ENCODE measurements at regions not wholly inside any gene's neighbourhood (a gene's known extent, or its start where the extent isn't known, plus 50 kb on each side); places are given as distances from the start of the nearest gene placed in this dataset.

DNA sequence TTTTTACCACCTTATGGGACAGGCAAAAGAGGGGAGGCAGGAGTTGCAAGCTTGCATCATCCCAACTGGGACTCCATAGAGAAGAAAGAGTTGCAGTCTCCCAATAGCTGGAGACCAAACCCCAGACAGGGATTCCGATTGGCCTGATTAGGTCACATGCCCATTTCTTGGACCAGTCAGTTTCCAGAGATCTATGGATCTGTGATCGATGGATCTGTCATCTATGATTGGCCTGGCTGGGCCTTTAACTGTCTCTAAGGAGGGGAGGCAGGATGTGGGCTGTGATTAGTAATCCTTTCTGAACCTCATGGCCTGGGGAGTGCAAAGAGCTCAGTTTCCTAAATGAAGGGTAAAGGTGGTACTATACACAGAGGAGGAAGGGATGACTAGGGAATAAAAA lies 252.1 kb downstream of the MATN1 start:
- TF ChIP-seq, protein P1, sequence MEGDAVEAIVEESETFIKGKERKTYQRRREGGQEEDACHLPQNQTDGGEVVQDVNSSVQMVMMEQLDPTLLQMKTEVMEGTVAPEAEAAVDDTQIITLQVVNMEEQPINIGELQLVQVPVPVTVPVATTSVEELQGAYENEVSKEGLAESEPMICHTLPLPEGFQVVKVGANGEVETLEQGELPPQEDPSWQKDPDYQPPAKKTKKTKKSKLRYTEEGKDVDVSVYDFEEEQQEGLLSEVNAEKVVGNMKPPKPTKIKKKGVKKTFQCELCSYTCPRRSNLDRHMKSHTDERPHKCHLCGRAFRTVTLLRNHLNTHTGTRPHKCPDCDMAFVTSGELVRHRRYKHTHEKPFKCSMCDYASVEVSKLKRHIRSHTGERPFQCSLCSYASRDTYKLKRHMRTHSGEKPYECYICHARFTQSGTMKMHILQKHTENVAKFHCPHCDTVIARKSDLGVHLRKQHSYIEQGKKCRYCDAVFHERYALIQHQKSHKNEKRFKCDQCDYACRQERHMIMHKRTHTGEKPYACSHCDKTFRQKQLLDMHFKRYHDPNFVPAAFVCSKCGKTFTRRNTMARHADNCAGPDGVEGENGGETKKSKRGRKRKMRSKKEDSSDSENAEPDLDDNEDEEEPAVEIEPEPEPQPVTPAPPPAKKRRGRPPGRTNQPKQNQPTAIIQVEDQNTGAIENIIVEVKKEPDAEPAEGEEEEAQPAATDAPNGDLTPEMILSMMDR (conservative IDR thresholded peaks at IDR 0.05; ENCODE audit: low read length), result no peak
- no peak for TF ChIP-seq EZH2phosphoT487 (IDR thresholded peaks at IDR 0.05; ENCODE audit: borderline replicate concordance)
- no peaks in the 10 kb centered on the region for H3K9me2 ChIP-seq (replicated peaks; ENCODE audit: low read depth, low read length)
- no peak overlapping the region for H3K4me3 ChIP-seq (ENCODE audit: low read length, poor library complexity, severe bottlenecking)
- H3K9me3 ChIP-seq (ENCODE audit: insufficient read depth, low read depth, low read length), result no peaks in the 10 kb centered on the region
- no peak overlapping the region for H3K9ac ChIP-seq (ENCODE audit: low read depth, low read length, poor library complexity, severe bottlenecking)
- H3K36me3 ChIP-seq (ENCODE audit: insufficient read depth, low read length), result no peaks in the 10 kb centered on the region
- no peaks in the 10 kb centered on the region for H3K27me3 ChIP-seq (ENCODE audit: insufficient read depth, low read length, poor library complexity, severe bottlenecking)
- no peak overlapping the region for H3K4me2 ChIP-seq (ENCODE audit: low read depth, low read length, poor library complexity, severe bottlenecking)
- no peaks in the 10 kb centered on the region for H3K4me1 ChIP-seq (ENCODE audit: insufficient read depth, low read length, poor library complexity, severe bottlenecking)
- no peaks in the 10 kb centered on the region for H3F3A ChIP-seq (ENCODE audit: low read depth)
- no peaks in the 10 kb centered on the region for H3K79me2 ChIP-seq (ENCODE audit: insufficient read depth, low read length)
- no peaks in the 10 kb centered on the region for H4K20me1 ChIP-seq (ENCODE audit: insufficient read depth, low read length, poor library complexity, severe bottlenecking)
- no peak overlapping the region for H2AFZ ChIP-seq (ENCODE audit: low read length)

DNA sequence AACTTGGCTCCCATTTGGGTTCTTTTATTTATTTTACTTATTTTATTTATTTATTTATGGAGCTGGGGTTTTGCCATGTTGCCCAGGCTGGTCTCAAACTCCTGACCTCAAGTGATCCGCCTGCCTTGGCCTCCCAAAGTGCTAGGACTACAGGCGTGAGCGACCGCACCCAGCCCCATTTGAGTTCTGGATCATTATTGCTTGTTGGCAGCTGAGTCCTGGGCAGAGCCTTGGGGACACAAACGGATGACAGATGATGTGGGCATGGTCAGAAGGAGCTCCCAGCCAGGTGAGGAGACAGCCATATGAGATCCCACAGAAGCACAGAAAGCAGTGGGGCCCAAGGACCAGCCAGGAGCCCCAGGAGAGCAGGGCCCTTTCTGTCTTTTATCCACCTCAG lies 254.0 kb downstream of the MATN1 start:
- Histone ChIP-seq H3K36me3 (ENCODE audit: insufficient read depth, low read length) (no peaks in the 10 kb centered on the region), H3K4me2 (ENCODE audit: low read depth, low read length, poor library complexity, severe bottlenecking) (no peak overlapping the region), H3K79me2 (ENCODE audit: insufficient read depth, low read length) (no peaks in the 10 kb centered on the region), H3K9ac (ENCODE audit: low read depth, low read length, poor library complexity, severe bottlenecking) (no peak overlapping the region), H3K27me3 (ENCODE audit: insufficient read depth, low read length, poor library complexity, severe bottlenecking) (no peaks in the 10 kb centered on the region), H2AFZ (ENCODE audit: low read length) (no peak overlapping the region), H3K9me3 (ENCODE audit: insufficient read depth, low read depth, low read length) (no peaks in the 10 kb centered on the region; the same call in 1 of the 2 replicates), H4K20me1 (ENCODE audit: insufficient read depth, low read length, poor library complexity, severe bottlenecking) (no peaks in the 10 kb centered on the region), H3K4me3 (ENCODE audit: low read length, poor library complexity, severe bottlenecking) (no peak overlapping the region), H3K9me2 (replicated peaks; ENCODE audit: low read depth, low read length) (no peaks in the 10 kb centered on the region), H3K4me1 (ENCODE audit: insufficient read depth, low read length, poor library complexity, severe bottlenecking) (no peaks in the 10 kb centered on the region), H3F3A (ENCODE audit: low read depth) (no peaks in the 10 kb centered on the region)
- TF ChIP-seq, protein P1 (conservative IDR thresholded peaks at IDR 0.05; ENCODE audit: low read length), result no peak
- TF ChIP-seq EZH2phosphoT487 (IDR thresholded peaks at IDR 0.05; ENCODE audit: borderline replicate concordance), result no peak

DNA sequence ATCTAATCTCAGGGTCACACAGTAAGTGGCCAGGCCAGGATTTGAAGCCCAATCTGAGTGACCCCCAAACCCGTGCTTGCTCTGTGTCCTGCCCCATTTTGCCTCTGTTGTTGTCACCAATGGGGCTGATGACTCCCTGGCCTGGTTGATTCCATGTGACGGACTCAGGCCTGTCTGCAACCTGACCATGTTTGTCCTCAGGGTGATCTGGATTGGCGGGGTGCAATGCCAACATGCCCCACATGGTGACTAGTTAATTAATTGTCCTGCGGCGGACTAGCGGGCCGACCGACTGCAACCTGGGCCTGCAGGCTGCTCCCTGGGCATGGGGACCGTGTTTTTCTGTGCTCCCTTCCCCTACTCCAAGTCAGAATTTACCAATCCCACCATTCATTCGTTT lies 256.3 kb downstream of the MATN1 start:
- Histone ChIP-seq H3K27me3 (ENCODE audit: insufficient read depth, low read length, poor library complexity, severe bottlenecking) (no peaks in the 10 kb centered on the region), H3K4me2 (ENCODE audit: low read depth, low read length, poor library complexity, severe bottlenecking) (no peak overlapping the region), H2AFZ (ENCODE audit: low read length) (no peak overlapping the region), H3F3A (ENCODE audit: low read depth) (no peaks in the 10 kb centered on the region), H3K9ac (ENCODE audit: low read depth, low read length, poor library complexity, severe bottlenecking) (no peak overlapping the region), H3K4me1 (ENCODE audit: insufficient read depth, low read length, poor library complexity, severe bottlenecking) (no peaks in the 10 kb centered on the region), H3K36me3 (ENCODE audit: insufficient read depth, low read length) (no peaks in the 10 kb centered on the region), H3K4me3 (ENCODE audit: low read length, poor library complexity, severe bottlenecking) (no peak overlapping the region), H3K9me2 (replicated peaks; ENCODE audit: low read depth, low read length) (no peaks in the 10 kb centered on the region), H3K9me3 (ENCODE audit: insufficient read depth, low read depth, low read length) (no peaks in the 10 kb centered on the region; the same call in 1 of the 2 replicates), H4K20me1 (ENCODE audit: insufficient read depth, low read length, poor library complexity, severe bottlenecking) (no peaks in the 10 kb centered on the region), H3K79me2 (ENCODE audit: insufficient read depth, low read length) (no peaks in the 10 kb centered on the region)
- TF ChIP-seq EZH2phosphoT487 (IDR thresholded peaks at IDR 0.05; ENCODE audit: borderline replicate concordance), result no peak
- TF ChIP-seq, protein P1 (conservative IDR thresholded peaks at IDR 0.05; ENCODE audit: low read length), result no peak
